ENCODE measurements at regions not wholly inside any gene's neighbourhood (a gene's known extent, or its start where the extent isn't known, plus 50 kb on each side); places are given as distances from the start of the nearest gene placed in this dataset.

DNA sequence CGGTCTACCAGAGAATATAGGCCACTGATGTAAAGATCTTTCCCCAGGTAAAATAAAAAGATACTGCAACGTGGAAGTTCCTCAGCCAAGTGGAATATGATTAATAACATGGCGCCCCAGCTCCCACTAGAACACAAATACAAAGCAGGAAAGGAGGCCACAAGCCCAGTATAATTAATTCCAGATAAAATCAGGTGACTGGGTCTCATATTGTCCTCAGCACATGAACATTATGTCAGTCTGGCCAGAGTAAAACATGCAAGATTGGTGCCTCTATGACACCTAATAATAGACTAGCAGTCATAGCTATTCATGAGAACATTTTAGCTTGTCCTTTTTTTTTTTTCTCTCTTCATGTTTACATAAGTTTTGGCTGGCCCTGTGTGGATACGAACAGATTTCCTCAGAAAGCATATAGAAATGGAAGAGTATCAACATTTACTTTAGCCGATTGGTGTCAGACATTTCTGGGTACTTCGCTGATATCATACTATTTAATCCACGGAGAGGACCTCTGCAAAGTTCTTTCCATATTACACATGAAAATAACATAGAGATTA lies 523.8 kb upstream of the SETBP1 start:
- TF ChIP-seq, protein P1, sequence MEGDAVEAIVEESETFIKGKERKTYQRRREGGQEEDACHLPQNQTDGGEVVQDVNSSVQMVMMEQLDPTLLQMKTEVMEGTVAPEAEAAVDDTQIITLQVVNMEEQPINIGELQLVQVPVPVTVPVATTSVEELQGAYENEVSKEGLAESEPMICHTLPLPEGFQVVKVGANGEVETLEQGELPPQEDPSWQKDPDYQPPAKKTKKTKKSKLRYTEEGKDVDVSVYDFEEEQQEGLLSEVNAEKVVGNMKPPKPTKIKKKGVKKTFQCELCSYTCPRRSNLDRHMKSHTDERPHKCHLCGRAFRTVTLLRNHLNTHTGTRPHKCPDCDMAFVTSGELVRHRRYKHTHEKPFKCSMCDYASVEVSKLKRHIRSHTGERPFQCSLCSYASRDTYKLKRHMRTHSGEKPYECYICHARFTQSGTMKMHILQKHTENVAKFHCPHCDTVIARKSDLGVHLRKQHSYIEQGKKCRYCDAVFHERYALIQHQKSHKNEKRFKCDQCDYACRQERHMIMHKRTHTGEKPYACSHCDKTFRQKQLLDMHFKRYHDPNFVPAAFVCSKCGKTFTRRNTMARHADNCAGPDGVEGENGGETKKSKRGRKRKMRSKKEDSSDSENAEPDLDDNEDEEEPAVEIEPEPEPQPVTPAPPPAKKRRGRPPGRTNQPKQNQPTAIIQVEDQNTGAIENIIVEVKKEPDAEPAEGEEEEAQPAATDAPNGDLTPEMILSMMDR (IDR thresholded peaks at IDR 0.05) = no peak
- no peak for TF ChIP-seq ZFX (IDR thresholded peaks at IDR 0.05; ENCODE audit: borderline replicate concordance)
- no peak overlapping the region for H3K27ac ChIP-seq

DNA sequence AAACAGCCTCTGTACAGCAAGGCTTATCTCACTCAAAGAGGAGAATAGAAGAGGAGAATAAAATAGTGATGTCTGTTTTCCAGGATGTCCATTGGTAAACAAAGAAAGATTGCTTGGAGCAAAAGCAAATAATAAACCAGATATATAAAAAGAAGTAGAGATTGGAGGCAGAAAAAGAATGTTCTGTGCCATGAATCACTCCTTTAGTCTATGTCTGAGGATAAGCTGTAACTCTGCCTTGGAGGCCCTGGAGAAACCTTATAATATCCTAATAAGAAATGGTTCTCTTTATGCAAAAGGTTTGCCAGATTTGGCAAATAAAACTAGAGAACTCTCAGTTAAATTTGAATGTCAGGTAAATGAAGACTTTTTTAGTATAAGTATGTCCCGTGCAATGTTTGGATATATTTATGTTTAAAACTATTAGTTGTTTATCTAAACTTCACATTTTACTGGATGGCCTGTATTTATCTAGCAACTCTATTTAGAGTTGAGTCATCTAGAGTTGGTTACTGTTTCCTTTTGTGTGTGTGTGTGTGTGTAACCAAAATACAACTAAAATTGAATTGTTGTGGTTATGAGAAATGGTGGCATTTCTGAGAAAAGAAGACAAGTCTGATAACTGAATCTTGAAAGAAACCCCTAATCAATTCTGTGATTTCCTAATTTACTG lies 510.3 kb upstream of the SETBP1 start:
- no peak for TF ChIP-seq ZFX (IDR thresholded peaks at IDR 0.05; ENCODE audit: borderline replicate concordance)
- TF ChIP-seq, protein P1 (IDR thresholded peaks at IDR 0.05) = no peak

DNA sequence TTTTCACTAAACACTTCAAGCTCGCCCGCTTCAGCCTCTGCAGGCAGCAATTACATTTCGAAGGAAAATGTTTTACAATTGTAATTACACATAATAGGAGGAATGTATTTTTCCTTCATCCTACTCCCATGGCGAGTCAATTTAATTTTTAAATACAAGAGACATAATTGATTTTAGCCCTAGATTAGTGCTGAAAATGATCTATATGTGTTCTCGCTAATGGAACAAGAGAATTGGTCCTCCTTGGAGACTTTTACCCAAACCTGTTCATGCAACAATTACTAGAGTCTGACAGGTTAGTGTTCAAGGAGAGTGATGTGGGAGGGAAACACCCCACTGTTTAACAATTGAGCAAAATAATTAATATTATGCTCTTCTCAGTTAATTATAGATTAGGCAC lies 509.4 kb upstream of the SETBP1 start:
- no peak for TF ChIP-seq ZFX (IDR thresholded peaks at IDR 0.05; ENCODE audit: borderline replicate concordance)
- TF ChIP-seq, protein P1 (IDR thresholded peaks at IDR 0.05) = no peak
- peak overlapping the region; percentile 75 for H3K27ac ChIP-seq

More for the DNA sequence above, 510.3 kb upstream of the SETBP1 start:
- H3K27ac ChIP-seq = peak overlapping the region; percentile 75

DNA sequence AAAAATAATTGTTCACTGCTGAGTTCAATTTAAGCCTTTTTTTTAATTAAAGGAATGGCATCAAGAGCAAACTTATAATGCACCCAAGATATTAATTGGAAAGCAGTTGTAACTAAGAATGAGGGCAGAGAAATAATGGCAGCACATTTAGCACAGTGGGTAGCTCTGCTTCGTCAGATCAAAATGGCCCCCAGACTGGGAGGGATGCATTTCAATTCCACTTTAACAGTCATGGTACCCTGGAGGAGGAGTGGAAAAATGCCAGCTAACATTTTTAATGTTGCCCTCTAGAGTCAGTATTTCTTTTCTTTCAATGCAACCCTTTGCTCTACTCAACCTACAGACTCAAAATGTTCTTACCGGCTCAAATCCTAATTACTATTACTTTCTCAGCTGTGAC lies 504.8 kb upstream of the SETBP1 start:
- TF ChIP-seq ZFX (IDR thresholded peaks at IDR 0.05; ENCODE audit: borderline replicate concordance) = no peak

GRCh38 chr18:44178476-44178875 lies 502.2 kb upstream of the SETBP1 start:
- no peak overlapping the region for H3K27ac ChIP-seq
- no peak for TF ChIP-seq ZFX (IDR thresholded peaks at IDR 0.05; ENCODE audit: borderline replicate concordance)
- TF ChIP-seq, protein P1 (IDR thresholded peaks at IDR 0.05) = no peak

More for the DNA sequence above, 504.8 kb upstream of the SETBP1 start:
- no peak overlapping the region for H3K27ac ChIP-seq

DNA sequence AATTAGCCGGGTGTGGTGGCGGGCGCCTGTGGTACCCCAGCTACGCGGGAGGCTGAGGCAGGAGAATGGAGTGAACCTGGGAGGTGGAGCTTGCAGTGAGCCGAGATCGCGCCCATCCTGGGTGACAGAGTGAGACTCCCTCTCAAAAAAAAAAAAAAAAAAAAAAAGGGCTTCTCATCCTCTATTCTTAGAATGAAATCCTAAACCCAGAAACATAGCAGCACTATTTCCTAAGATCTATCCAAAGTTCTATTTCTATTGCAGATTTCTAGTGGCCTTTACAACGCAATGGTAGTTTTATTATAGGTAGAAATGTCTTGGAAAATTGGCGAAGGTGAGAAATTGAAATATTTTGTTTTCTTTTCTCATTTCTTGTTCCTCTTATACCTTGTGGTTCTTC lies 501.0 kb upstream of the SETBP1 start:
- TF ChIP-seq, protein P1 (IDR thresholded peaks at IDR 0.05) = no peak
- TF ChIP-seq ZFX (IDR thresholded peaks at IDR 0.05; ENCODE audit: borderline replicate concordance) = no peak
- H3K27ac ChIP-seq = no peak overlapping the region

GRCh38 chr18:44180683-44181082 lies 500.0 kb upstream of the SETBP1 start:
- TF ChIP-seq ZFX (IDR thresholded peaks at IDR 0.05; ENCODE audit: borderline replicate concordance) = no peak
- TF ChIP-seq, protein P1 (IDR thresholded peaks at IDR 0.05) = no peak
- no peak overlapping the region for H3K27ac ChIP-seq
